ENCODE measurements at regions not wholly inside any gene's neighbourhood (a gene's known extent, or its start where the extent isn't known, plus 50 kb on each side); places are given as distances from the start of the nearest gene placed in this dataset.

GRCh38 chr7:25638590-25639244 is 410.4 kb upstream of the NPVF start:
- no peak for DNase-seq

- DNase-seq: no peak
Observed at GRCh38 chr7:25642849-25643248, 414.6 kb upstream of the NPVF start.

DNA sequence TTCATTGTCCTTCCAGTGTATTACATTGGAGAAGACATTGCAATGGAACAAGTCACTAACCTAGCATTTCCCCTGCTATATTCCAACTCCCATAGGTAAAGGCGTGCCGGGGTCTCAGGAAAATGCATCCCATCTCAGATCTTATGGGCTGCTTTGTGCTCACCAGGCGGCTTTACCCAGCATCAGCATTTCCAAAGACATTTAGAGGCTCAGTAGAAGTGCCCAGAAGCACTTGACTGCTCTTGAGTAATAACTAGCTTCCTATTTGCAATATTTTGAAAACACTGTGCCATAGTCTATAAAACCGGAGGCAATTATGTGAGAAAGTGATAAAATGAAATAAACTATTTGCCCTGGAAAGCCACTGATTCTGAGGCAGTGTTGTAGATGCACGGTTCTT is 415.0 kb upstream of the NPVF start:
- DNase-seq: no peak

DNA sequence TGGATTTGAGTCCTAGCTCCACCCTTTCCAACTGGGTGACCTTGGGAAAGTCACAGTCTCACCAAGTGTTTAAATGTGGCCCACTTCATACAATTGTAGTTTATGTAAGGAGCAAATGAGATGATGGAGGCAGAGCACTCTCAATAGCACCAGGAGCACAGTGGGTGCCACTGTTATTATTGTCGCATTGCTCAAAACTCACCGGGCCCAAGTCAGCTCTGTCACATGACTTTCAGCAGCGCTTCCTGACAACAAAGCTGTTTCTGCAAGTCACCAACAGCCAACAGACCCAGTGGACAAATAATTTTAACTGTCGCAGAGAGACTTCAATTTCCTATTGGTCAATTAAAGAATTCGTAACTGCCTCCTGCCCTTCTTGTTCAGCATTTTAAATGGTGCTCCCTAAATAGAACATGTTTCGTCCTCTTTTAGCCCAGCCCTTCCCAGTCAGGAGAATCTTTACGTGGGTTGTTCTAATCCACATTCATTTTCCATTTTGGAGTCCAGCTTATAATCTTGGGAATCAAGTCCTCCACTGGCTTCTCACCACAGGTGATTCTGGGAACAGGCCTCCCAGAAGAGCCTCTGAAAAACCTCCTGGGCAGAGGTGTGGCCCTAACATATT is 415.6 kb upstream of the NPVF start:
- DNase-seq: no peak

- no peak for DNase-seq
Observed at GRCh38 chr7:25646726-25647413, 418.6 kb upstream of the NPVF start.

GRCh38 chr7:25647872-25648271 is 419.6 kb upstream of the NPVF start:
- DNase-seq: no peak

GRCh38 chr7:25652366-25652765 is 424.1 kb upstream of the NPVF start:
- no peak for DNase-seq

- no peak for DNase-seq
Observed at GRCh38 chr7:25653384-25653783, 425.1 kb upstream of the NPVF start.

GRCh38 chr7:25656071-25656470 is 427.8 kb upstream of the NPVF start:
- no peak for DNase-seq

DNA sequence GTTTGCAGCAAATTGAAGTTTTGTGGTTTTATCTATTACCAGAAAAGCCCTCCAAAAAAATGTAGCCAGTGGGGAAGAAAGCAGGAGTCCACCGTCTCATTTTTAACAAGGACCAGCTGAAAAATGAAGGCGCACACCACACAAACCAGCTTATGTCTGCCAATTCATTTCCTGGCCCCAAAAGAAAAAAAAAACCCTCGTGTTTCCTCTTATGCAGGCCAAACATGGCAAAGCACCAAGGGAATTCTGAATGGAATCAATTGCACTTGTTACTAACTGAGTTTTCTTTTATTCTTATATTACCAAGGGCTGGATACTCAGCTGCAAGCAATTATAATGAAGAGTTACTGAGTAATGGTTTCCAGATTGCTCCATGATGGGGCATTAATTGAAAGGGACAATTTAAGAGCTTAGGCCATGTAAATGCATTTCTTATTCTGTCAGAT is 428.3 kb upstream of the NPVF start:
- DNase-seq: no peak

- no peak for DNase-seq
Observed at GRCh38 chr7:25658375-25658774, 430.1 kb upstream of the NPVF start.

DNA sequence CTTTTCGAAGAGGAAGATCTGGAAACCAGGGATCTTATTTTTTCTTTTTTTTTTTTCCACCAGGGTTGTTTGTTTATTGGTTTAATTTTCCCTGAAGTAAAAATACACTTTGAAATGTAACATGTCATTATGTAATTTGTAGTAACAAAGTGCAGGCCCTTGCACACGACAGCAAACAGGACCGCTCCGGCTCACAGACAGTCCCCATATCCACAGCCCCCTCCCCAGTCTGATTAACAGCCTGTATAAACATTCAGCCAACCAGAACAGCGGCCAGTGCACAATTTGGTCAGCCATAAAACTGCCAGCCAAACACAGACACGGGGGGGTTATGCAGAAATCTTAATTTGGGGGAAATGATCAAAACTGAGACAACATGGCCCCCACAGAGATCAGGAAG is 431.6 kb upstream of the NPVF start:
- no peak for DNase-seq

GRCh38 chr7:25662841-25663800 is 434.8 kb upstream of the NPVF start:
- DNase-seq: no peak

DNA sequence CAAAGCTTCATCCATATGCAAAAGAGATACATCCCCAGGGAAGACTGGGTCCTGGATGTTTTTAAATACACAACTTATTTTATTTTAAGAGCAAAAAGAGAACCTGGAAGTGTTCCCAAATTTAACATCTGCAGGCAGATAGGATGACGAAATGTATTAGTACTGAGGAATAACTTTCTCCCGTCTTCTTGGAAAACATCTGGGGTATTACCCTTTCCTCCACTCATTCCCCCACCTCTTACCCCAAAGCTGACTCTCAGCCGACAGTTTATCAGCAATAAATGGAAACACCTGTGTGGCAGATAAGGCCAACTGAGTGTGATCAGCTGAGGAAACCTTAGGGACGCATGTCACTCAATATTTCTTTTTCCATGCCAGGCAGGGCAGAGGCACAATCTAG is 435.6 kb upstream of the NPVF start:
- peak; percentile 49 for DNase-seq

DNA sequence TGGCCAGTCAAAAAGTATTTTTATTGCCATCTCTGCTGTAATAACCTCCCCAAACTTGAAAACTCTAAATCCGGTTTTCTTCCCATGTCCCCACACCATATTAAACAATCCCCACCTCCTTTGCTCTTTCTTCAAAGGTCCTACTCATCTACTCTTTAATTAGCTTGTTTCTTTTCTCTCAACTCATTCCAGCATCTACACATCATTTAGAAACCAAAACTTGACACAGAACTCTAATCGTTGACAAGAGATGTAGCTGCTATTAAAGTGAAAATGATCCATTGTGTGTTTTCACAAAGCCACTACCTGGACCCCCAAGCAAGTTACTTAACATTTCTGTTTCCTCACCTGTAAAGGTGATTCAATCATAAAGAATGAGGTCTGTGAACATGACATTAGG is 436.3 kb upstream of the NPVF start:
- no peak for DNase-seq

DNA sequence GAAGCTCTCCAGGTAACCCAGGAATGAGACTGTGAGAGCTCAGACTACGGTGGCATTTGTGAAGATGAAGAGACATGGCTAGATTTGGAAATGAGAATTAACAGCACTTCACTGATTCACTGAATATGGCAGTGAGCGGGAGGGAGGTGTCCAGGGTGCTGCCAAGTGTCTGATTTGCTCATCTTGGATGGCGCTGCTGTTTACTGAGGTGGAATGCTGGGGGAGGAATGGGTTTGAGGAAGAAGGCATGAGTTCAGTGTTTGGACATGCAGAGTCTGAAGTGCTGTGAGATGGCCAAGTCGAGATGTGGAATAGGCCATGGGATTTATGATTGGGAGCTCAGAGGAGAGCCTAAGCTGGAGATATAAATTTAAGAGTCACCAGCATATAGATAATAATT is 437.1 kb upstream of the NPVF start:
- no peak for DNase-seq

DNA sequence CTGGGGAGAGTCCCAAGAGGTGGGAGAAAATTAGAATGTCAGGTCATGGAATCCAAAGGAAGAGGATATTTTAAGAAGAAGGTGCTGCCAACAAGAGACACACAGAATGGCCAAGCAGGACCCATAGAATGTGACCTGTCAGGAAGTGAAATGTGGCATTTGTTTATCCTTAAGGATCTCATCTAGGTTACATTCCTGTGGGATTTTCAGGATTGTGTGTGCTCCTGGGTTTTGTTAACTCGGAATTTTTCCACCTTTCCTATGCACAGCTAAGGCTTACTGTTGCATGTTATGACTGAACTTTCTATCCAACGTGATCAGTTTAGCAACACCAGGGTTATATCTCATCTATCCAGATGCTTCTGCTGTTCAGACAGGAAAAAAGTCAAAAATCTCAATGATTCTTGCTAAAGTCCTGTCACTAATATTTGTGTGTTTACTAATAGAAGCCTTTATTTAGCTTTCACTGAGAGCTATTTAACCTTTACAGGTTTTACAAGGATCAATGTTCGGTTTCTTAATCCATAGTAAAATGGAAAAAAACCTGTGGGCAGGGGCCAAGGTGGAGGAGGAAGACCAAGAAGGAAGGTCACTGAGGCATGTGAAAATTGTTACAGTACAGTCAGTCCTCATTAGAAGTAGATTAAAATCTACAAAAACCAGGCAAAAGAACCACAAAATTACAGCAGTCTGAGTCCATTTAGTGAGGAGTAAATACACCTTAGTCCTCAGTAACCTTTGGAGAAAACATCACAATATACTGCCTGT is 437.8 kb upstream of the NPVF start:
- DNase-seq: no peak

GRCh38 chr7:25666671-25667060 is 438.4 kb upstream of the NPVF start:
- DNase-seq: no peak

- no peak for DNase-seq
Observed at GRCh38 chr7:25669281-25669781, 441.0 kb upstream of the NPVF start.

- DNase-seq: no peak
Observed at GRCh38 chr7:25669961-25670841, 441.9 kb upstream of the NPVF start.

GRCh38 chr7:25671111-25671510 is 442.8 kb upstream of the NPVF start:
- DNase-seq: no peak

All from hematopoietic multipotent progenitor cell treated with erythropoietin and hydrocortisone succinate and interleukin-3 and kit ligand, for 8 days (in vitro differentiated cells).